DND-41 (cell line): ENCODE measurements at regions not wholly inside any gene's neighbourhood (a gene's known extent, or its start where the extent isn't known, plus 50 kb on each side); places are given as distances from the start of the nearest gene placed in this dataset.

ENCODE experiments used
- ATAC-seq: fragments of 200-7000 bp; cut with Tn5 transposase; 3 replicates; pipeline ENCODE4 v1.9.1; 2021; ENCODE audit warnings: low read depth; ENCODE audit not compliant: insufficient read depth
- DNase-seq: peaks from one replicate; pipeline ENCODE4 v3.0.0-alpha.2; 2020
- H2AFZ ChIP-seq: 2 replicates; pipeline ENCODE4 v1.6.0; 2012; ENCODE audit warnings: low read depth, low read length
- H3K27ac ChIP-seq: 2 replicates; pipeline ENCODE4 v1.5.1; 2012; ENCODE audit warnings: low read length, inconsistent platforms
- H3K27me3 ChIP-seq: fragments of 200-600 bp; sonication (generic); 2 replicates; pipeline ENCODE4 v1.6.0; 2012; ENCODE audit warnings: low read length, mild to moderate bottlenecking, inconsistent platforms; ENCODE audit not compliant: insufficient read depth, poor library complexity
- H3K36me3 ChIP-seq: 2 replicates; pipeline ENCODE4 v1.5.1; 2012; ENCODE audit warnings: low read length, inconsistent platforms; ENCODE audit not compliant: insufficient read depth
- H3K4me1 ChIP-seq: 2 replicates; pipeline ENCODE4 v1.5.1; 2012; ENCODE audit warnings: mild to moderate bottlenecking, low read length; ENCODE audit not compliant: insufficient read depth
- H3K4me2 ChIP-seq: 2 replicates; pipeline ENCODE4 v1.6.0; 2012; ENCODE audit warnings: mild to moderate bottlenecking, moderate library complexity, low read length, inconsistent platforms; ENCODE audit not compliant: insufficient read depth
- H3K4me3 ChIP-seq, 2 experiments: fragments of 200-600 bp in 1 of 2; shearing (Covaris generic) in 1 of 2; 2 replicates each; pipeline ENCODE4 v1.5.1; 2012 to 2016; ENCODE audit warnings: inconsistent platforms in 2 of 2, low read length in 2 of 2, mild to moderate bottlenecking in 2 of 2, low read depth in 1 of 2, moderate library complexity in 1 of 2
- H3K79me2 ChIP-seq: 2 replicates; pipeline ENCODE4 v1.6.0; 2012; ENCODE audit warnings: low read length, inconsistent platforms; ENCODE audit not compliant: insufficient read depth
- H3K9ac ChIP-seq: 2 replicates; pipeline ENCODE4 v1.6.0; 2012; ENCODE audit warnings: low read depth, mild to moderate bottlenecking, inconsistent platforms, low read length, moderate library complexity
- H3K9me3 ChIP-seq: 2 replicates; pipeline ENCODE4 v1.5.1; 2012; ENCODE audit warnings: low read length, moderate library complexity, mild to moderate bottlenecking, inconsistent platforms; ENCODE audit not compliant: insufficient read depth, severe bottlenecking
- H4K20me1 ChIP-seq: 2 replicates; pipeline ENCODE4 v1.6.0; 2012; ENCODE audit warnings: low read length; ENCODE audit not compliant: insufficient read depth
- CTCF ChIP-seq: IDR thresholded peaks from 2 replicates; pipeline ENCODE4 v1.5.1; 2012; ENCODE audit warnings: borderline replicate concordance, low read length, moderate library complexity, mild to moderate bottlenecking; ENCODE audit not compliant: poor library complexity, severe bottlenecking; ENCODE audit errors: extremely low read depth
- EZH2 ChIP-seq: IDR thresholded peaks from 3 replicates; pipeline ENCODE4 v1.6.1; 2012; ENCODE audit warnings: borderline replicate concordance, low read depth, mild to moderate bottlenecking, moderate library complexity, low read length, inconsistent platforms; ENCODE audit not compliant: severe bottlenecking

- peak overlapping the region; percentile 86 for H3K27ac ChIP-seq
- peak overlapping the region; percentile 58 for H2AFZ ChIP-seq
- no peaks in the 10 kb centered on the region for H3K9me3 ChIP-seq
- DNase-seq (no peak), ATAC-seq (no peak)
- TF ChIP-seq CTCF (no peak), EZH2 (no peak)
- peak overlapping the region; percentile 60 for H3K4me2 ChIP-seq
- H3K4me3 ChIP-seq = peak overlapping the region in 1 of 2 experiments; percentile 43; a peak in 1 of 4 replicates
- peak overlapping the region; percentile 41 for H3K9ac ChIP-seq
- no peaks in the 10 kb centered on the region for H4K20me1 ChIP-seq
- H3K4me1 ChIP-seq = peaks cover 28% of the 10 kb centered on the region
- H3K27me3 ChIP-seq = no peaks in the 10 kb centered on the region
- no peaks in the 10 kb centered on the region for H3K79me2 ChIP-seq
- no peaks in the 10 kb centered on the region for H3K36me3 ChIP-seq
Observed at GRCh38 chr5:54645882-54646355, 128.4 kb downstream of the SNX18 start.

GRCh38 chr5:54644226-54644625 lies 126.7 kb downstream of the SNX18 start:
- DNase-seq (no peak), ATAC-seq (no peak)
- Histone ChIP-seq H3K27ac (no peak overlapping the region), H3K36me3 (no peaks in the 10 kb centered on the region), H3K79me2 (no peaks in the 10 kb centered on the region), H3K4me2 (no peak overlapping the region), H2AFZ (no peak overlapping the region), H4K20me1 (no peaks in the 10 kb centered on the region), H3K9ac (no peak overlapping the region), H3K4me1 (peaks cover 28% of the 10 kb centered on the region), H3K4me3 (no peak overlapping the region), H3K27me3 (no peaks in the 10 kb centered on the region), H3K9me3 (no peaks in the 10 kb centered on the region)
- TF ChIP-seq CTCF (no peak), EZH2 (no peak)

GRCh38 chr5:54643685-54644106 lies 126.1 kb downstream of the SNX18 start:
- Histone ChIP-seq H3K4me2 (no peak overlapping the region), H4K20me1 (no peaks in the 10 kb centered on the region), H3K27me3 (no peaks in the 10 kb centered on the region), H3K36me3 (no peaks in the 10 kb centered on the region), H3K9me3 (no peaks in the 10 kb centered on the region), H2AFZ (no peak overlapping the region), H3K9ac (no peak overlapping the region), H3K4me3 (no peak overlapping the region), H3K27ac (no peak overlapping the region), H3K4me1 (peaks cover 28% of the 10 kb centered on the region), H3K79me2 (no peaks in the 10 kb centered on the region)
- ATAC-seq = no peak
- no peak for TF ChIP-seq CTCF
- no peak for TF ChIP-seq EZH2
- DNase-seq = no peak

GRCh38 chr5:54639621-54640020 lies 122.1 kb downstream of the SNX18 start:
- no peaks in the 10 kb centered on the region for H3K27me3 ChIP-seq
- H3K27ac ChIP-seq = no peak overlapping the region
- DNase-seq (no peak), ATAC-seq (no peak)
- no peak overlapping the region for H3K4me2 ChIP-seq
- no peaks in the 10 kb centered on the region for H4K20me1 ChIP-seq
- TF ChIP-seq EZH2 (no peak), CTCF (no peak)
- H3K4me1 ChIP-seq = peaks cover 14% of the 10 kb centered on the region
- H3K9me3 ChIP-seq = no peaks in the 10 kb centered on the region
- H3K4me3 ChIP-seq = no peak overlapping the region
- no peaks in the 10 kb centered on the region for H3K79me2 ChIP-seq
- no peaks in the 10 kb centered on the region for H3K36me3 ChIP-seq
- H2AFZ ChIP-seq = no peak overlapping the region
- H3K9ac ChIP-seq = no peak overlapping the region
